ENCODE measurements at regions not wholly inside any gene's neighbourhood (a gene's known extent, or its start where the extent isn't known, plus 50 kb on each side); places are given as distances from the start of the nearest gene placed in this dataset.

DNA sequence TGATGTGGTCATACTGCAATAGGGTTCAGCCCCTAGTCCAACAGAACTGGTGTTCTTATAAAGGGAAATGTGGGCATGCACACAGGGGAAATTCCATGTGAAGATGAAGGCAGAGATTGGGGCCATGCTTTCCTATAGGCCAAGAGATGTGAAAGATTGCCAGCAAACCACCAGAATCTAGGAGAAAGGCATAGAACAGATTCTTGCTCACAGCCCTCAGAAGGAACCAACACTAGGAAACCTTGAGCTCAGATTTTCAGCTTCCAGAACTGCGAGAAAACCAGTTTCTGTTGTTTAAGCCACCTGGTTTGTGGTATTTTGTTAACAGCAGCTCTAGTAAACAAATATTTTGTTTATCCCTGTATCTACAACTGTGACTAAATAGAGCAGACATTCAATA is 197.6 kb upstream of the CITED2 start:
- TF ChIP-seq, protein P1, sequence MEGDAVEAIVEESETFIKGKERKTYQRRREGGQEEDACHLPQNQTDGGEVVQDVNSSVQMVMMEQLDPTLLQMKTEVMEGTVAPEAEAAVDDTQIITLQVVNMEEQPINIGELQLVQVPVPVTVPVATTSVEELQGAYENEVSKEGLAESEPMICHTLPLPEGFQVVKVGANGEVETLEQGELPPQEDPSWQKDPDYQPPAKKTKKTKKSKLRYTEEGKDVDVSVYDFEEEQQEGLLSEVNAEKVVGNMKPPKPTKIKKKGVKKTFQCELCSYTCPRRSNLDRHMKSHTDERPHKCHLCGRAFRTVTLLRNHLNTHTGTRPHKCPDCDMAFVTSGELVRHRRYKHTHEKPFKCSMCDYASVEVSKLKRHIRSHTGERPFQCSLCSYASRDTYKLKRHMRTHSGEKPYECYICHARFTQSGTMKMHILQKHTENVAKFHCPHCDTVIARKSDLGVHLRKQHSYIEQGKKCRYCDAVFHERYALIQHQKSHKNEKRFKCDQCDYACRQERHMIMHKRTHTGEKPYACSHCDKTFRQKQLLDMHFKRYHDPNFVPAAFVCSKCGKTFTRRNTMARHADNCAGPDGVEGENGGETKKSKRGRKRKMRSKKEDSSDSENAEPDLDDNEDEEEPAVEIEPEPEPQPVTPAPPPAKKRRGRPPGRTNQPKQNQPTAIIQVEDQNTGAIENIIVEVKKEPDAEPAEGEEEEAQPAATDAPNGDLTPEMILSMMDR (conservative IDR thresholded peaks at IDR 0.05 in 1 of 2, IDR thresholded peaks at IDR 0.05 in 1 of 2; ENCODE audit: extremely low read depth in 1 of 2, insufficient read depth in 1 of 2, low read depth in 1 of 2, low read length in 2 of 2), result no peak
- TF ChIP-seq EZH2 (IDR thresholded peaks at IDR 0.05; ENCODE audit: borderline replicate concordance, low read length), result no peak

Data from mammary epithelial cell (primary cell).